ENCODE measurements at regions not wholly inside any gene's neighbourhood (a gene's known extent, or its start where the extent isn't known, plus 50 kb on each side); places are given as distances from the start of the nearest gene placed in this dataset.
"Not testable (repeated sequence)": the region's sequence is repeated elsewhere in the genome, so short reads cannot be mapped to it uniquely, and the experiment has no call there.

DNA sequence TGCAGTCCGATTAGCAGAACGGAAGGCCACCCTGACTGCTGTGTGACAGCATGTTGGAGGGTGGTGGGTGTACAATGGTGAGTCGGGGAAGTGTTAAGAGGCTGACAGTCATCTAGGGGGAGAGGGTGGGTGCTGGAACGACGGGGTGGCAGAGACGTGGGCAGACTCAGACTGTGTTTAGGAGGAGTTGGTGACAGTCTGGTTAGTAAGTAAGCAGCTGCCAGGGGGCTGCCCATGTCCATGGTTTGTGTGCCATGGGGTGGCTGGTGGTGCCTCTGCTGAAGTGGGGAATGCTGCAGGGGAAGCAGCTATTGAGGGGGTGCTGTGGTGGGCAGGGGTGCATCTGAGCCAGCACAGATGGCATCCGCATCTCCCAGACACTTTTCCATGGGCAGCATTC, 51.3 kb upstream of the BOD1 start:
- no peak for DNase-seq (ENCODE audit: low read depth, low spot score)
- no peak overlapping the region for H3K27ac ChIP-seq

DNA sequence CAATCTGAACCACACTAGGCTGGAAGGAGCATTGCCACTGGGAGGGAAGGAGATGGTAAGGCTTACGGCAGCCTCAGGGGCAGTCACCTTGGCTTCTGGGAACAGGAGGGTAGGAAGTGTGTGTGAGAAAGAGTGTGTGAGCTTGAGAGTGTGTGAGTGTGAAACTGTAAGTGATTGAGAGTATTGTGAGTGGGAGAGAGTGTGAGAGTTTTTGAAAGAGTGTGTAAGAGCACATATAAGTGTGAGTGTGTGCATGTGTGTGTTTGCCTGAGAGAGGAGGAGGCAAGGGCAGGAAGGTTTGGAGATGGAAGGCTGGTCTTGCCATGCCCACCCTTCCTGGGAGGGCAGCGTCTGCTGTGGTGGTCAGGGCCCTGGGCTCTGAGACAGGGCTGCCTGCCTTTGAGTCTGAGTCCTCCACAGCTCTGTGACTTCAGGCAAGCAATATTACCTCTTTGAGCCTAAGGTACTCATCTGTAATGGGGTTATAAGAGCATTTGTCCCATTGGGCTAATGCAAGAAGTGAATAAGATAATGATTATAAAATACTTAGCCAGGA, 51.9 kb upstream of the BOD1 start:
- H3K27ac ChIP-seq: no peak overlapping the region
- no peak for DNase-seq (ENCODE audit: low read depth, low spot score)

DNA sequence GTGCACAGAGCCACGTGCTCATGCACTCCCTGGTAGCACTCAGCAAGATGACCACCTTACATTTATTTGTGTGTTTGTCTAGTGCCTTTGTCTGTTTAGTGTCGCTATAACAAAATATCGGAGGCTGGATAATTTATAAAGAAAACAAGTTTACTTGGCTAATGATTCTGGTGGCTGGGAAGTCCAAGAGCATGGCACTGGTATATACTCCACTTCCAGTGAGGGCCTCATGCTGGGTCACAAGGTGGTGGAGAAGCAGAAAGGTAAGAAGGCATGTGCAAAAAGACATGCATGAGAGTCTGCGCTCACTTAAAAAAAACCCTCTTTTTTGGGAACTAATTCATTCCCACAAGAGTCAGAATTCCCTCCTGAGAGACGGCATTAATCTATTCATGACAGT, 52.5 kb upstream of the BOD1 start:
- no peak for DNase-seq (ENCODE audit: low read depth, low spot score)
- H3K27ac ChIP-seq: no peak overlapping the region

DNA sequence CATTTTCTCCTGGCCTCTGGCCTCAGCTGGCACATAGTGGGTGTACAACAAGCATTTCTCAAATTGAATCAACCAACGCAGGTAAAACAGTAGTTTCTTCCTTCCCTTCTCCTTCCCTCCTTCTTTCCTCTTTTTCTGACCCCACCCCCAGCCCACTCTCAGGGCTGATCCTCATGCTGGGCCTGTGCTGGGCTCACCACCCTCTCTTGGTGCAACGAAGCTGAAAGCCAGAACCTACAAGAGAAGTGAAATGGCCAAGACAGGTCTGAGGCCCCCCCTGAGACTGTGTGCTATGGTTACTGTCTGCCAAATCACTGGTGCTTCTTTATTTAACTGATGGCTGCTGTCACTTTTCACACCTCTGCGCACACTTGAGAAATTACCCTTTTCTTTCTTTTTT, 53.0 kb upstream of the BOD1 start:
- no peak for DNase-seq (ENCODE audit: low read depth, low spot score)
- H3K27ac ChIP-seq: no peak overlapping the region

DNA sequence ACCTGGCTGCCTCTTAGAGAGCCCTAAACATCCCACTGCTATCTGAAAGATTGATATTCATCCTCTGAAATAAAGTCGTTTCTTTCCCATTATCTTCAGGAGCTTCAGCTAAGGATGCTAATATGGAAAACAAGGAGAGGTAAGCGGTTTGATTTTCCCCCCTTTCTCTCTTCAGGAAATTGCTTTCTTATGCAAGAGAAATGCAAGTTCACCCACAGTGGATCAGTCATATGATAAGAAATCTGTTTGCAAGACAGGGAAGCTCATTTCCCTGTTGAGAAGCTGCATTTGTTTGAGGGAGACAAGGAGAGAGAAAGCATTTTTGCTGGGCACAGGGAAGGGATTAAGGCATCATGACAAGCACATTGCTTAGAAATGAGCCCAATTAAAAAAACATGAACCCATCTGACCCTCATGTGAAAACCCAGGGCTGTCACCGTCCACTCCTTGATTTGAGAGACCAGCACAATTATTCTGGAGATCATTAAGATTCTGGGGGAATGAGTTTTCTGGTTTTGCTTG, 53.7 kb upstream of the BOD1 start:
- H3K27ac ChIP-seq: no peak overlapping the region
- no peak for DNase-seq (ENCODE audit: low read depth, low spot score)

DNA sequence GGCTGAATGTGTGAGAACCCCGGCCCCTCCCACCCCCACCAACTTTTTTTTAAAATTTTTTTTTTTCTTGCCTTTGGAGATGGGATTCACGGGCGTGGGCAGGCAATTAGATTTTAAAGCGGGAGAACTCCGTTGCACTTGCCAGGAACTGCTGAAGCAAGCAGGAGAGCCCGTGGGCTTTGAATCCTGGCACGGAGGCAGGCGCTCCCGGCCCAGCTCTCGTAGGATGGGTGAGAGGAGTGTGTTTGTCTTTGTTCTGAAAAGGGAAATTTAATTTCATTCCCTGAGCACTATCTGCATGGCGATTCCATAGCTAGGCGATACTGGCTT, 54.3 kb upstream of the BOD1 start:
- H3K27ac ChIP-seq: no peak overlapping the region
- DNase-seq (ENCODE audit: low read depth, low spot score): no peak

DNA sequence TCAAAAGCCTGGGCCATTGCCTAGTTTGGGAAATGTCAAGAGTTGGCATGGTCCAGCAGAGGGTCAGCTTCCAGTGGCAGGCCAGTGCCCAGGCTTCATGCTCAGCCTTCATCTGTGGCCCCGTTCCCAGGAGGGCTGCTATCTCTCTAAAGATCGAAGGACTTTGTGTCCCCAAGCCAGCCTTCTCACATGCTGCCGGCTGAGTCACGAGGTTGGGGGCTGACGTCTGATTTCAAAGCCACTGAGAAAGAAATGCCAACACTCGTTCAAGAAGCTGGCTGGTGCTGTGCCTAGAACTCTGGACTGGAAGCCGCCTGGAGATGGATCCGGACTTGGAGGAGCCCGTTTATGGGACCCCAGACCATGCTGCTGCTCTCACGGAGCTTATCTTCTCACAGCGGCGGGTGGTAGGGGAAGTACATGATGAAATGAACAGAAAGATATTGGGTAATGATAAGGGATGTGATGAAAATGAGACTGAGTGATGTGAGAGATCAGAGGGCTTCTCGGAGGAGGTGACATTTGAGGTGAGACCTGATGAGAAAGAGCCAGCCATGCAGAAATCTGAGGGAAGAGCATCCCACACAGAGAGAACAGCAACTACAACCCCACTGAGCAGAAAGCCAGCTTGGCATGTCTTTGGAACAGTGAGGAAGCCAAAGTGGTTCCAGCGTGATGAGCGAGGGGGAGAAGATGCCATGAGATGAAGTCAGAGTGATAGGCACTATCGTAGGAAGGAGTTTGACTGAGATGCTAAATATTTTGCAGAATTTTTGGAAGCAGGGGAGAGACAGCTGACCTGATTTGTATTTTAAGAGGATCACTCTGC, 54.9 kb upstream of the BOD1 start:
- no peak for DNase-seq (ENCODE audit: low read depth, low spot score)
- no peak overlapping the region for H3K27ac ChIP-seq

DNA sequence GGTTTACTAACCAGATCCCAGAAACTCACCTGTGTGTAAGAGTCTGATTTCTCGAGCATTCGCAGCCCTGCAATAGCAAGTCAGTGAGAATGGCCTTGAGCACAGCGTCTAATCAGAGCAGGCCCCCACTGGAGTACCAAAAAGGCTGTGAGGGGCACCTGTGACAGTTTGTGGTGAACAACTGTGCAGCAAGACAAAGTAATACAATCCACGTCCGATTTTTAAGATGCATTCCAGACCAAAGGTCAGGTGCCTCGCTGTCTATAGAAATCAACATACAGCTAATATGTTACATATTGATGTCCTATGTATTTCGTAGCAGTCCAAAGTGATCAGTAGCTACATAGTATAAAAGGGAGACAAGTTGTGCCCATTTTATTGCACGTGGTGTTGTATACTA, 55.7 kb upstream of the BOD1 start:
- H3K27ac ChIP-seq: no peak overlapping the region
- DNase-seq (ENCODE audit: low read depth, low spot score): no peak

DNA sequence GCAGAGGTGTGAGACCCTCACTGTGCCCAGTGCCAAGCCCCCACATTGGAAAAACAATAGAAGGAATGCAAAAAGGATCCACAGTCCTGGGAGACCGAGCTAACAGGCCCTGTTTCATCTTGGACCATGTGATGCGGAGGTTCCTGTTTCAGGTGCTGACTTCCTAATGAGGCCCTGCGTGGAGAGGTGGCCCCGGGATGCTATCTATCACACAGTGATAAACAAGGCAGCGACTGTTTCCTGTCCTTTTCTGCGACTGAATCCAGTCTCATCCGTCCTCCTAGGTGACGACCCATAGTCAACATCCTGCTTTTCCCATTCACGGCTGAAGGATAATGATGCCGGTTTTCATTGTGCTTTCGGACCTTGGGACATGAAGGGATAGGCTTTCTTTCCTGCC, 56.4 kb upstream of the BOD1 start:
- no peak overlapping the region for H3K27ac ChIP-seq
- no peak for DNase-seq (ENCODE audit: low read depth, low spot score)

DNA sequence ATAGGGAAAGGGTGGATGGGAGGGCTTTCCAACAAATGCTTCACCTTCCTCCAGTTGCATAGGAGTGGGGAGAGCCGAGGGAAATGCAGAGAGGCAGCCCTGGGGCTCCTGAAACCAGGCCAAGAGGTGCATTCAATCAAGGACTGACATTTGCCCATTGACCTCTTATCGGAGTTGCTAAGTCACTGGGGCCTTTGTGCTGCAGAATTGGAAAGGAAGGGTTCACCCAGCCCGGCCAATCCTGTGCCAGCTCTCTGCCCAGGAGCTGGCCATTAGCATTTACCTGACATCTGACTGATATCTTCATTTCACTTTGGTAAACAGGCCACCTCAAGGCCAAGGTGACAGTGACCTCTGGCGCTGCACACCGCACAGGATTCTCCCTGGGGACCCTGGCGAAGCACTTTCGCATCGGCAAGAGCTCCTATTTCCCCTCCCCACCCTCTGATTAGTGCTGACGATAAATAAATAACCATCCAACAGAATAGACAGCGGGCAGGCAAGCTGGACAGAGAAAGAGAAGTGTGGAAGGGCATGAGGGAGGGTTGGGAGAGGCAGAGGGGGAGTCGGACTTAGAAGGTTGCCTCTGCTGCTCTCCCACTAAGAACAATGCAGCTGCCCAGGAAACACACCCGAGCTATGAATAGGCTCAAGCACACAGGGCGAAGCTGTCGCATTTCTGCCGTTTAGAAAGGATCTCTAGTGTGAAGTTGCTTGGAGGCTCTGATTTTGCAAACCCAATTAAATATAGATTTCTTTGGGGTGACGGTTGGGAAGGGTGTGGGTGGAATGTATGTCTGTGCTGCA, 57.0 kb upstream of the BOD1 start:
- no peak overlapping the region for H3K27ac ChIP-seq
- DNase-seq (ENCODE audit: low read depth, low spot score): no peak

DNA sequence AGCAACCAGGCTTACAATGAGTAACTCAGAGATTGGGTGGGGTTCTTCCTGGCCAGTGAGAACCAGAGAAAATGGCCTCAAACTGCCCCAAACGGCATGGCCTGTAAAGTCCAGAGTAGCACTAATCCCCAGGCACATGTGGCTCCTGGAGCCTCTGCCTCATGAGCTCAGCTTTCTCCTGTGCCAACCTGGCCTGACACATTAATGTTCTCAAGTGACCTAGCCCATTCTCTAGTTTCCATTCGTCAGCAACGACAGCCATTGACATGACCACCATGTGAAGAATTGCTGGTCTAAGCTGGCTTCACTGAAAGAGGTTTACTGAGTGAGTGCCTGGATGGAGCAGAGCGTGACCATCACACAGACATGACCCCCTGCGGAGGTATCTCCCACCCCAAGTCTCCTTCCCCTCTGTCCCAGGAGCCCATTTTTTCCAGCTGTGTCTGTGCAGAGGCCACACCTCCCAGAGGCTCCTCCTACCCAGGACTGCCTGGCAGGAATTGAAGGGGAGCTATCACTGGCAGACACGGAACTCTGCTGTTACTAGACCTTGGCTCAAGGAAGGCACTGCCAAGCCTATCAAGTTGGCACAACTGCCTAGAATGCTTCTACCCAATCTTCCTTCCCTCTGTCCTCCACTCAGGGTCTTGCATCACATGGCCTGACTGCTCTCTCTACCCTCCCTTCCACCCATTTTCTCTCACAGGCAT, 59.0 kb upstream of the BOD1 start:
- no peak for DNase-seq (ENCODE audit: low read depth, low spot score)

DNA sequence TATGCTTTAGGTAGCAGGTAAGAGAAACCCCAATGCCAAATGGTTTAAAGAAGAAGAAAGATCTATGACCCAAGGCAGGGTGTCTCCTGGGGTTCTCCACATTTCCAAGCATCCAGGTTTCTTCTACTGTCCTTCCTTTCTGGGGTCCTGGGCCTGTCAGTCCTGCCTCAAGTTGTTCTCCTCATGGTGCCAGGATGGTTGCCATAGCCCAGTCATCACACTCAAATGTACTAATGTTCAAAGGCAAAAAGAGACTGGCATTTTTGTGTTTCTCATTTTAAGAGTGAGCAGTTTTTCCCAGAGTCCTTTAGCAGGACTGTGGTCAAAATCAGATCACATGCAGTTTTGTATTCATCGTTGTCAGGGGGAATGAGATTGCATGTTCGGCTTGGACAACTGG, 59.9 kb upstream of the BOD1 start:
- H3K27ac ChIP-seq: no peak overlapping the region
- no peak for DNase-seq (ENCODE audit: low read depth, low spot score)

More for the DNA sequence above, 59.0 kb upstream of the BOD1 start:
- no peak overlapping the region for H3K27ac ChIP-seq

DNA sequence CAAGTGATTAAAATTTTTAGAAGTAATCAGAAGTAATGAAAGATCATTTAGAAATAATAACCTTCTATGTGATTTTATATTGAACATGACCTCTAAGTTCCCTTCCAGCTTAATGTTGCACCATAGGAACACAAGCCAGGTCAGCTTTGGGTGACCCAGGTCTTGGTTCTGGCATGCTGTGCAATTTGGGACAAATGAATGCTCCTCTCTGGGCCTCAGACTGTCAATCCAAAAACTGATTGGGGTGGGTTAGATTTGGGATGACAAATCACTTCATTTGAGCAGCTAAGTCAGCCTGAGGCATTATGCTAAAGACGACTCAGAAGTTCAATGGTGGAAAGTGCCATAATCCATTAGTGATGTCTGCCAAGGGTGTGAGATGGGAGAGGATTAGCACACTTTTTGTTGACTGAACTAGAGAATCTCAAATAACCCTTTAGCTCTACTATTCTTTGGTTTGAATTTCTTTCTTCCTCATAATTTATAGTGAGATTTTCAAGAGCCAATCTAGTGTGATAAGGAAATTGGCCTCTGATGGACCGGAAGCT, 60.7 kb upstream of the BOD1 start:
- DNase-seq (ENCODE audit: low read depth, low spot score): no peak

DNA sequence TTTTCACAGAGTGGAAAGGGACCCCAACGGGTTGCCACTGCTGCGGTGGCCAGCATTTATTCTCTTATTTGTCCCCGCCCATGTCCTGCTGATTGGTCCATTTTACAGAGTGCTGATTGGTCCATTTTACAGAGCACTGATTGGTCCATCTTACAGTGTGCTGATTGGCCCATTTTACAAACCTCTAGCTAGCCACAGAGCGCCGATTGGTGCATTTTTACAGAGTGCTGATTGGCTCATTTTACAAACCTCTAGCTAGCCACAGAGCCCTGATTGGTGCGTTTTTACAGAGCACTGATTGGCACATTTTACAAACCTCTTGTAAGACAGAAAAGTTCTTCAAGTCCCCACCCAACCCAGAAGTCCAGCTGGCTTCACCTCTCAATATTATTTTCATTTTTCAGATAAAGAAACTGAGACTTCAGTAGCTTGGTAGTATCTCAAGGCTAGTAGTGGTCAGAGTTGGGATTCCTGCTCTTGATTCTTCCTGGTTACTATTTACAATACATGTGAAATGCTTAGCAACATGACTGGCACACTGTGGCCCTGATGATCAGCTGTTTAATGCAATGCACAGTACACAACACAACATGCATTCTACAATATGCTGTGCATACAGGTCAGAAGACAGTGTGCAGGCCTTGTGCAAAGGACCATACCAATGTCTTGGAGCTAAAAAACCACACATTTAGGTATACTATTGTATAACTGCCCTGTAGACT, 63.6 kb upstream of the BOD1 start:
- no peak overlapping the region for H3K27ac ChIP-seq
- no peak for DNase-seq (ENCODE audit: low read depth, low spot score)

More for the DNA sequence above, 60.7 kb upstream of the BOD1 start:
- H3K27ac ChIP-seq: no peak overlapping the region

DNA sequence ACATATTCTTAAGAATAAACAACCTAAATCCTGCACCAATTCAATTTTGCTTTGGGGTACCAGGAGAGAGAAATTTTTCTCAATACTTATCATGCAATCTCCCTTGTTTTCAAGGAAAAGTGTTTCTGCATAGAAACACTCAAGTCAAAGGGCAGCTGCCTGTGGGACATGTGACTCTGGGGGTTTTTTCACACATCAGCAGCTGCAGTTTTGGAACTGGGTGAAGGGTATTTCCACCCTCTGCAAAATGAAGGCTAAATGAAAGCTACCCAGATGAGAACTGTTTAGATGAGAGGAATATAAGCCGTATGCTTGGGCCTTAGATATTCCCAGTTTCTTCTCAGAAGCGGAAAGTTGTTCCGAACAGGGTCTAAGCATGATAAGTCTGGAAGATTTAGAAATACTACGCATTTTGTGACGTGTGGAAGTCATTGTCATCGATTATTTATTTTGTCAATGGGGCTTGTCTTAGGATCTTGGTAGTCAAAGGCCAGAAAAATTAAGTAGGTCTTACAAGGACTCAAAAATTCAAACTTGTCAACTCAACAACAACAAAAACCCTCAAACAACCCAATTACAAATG, 64.3 kb upstream of the BOD1 start:
- DNase-seq (ENCODE audit: low read depth, low spot score): no peak
- H3K27ac ChIP-seq: no peak overlapping the region

DNA sequence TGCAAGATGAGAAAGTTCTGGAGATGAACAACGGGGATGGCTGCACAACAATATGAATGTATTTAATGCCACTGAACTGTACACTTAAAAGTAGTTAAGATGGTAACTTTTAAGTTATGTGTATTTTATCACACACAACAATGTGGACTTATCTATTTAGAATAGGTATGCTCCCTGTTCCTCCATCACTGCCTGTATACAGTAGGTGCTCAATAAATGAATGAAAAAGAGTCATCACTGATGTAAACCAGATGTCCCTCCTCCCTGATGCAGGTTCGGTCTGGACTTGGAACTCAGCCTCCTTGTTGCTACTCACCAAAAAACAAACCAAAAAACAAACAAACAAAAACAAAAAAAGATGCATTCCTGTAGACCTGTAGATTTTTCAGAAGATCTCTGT, 65.9 kb upstream of the BOD1 start:
- no peak for DNase-seq (ENCODE audit: low read depth, low spot score)
- no peak overlapping the region for H3K27ac ChIP-seq

DNA sequence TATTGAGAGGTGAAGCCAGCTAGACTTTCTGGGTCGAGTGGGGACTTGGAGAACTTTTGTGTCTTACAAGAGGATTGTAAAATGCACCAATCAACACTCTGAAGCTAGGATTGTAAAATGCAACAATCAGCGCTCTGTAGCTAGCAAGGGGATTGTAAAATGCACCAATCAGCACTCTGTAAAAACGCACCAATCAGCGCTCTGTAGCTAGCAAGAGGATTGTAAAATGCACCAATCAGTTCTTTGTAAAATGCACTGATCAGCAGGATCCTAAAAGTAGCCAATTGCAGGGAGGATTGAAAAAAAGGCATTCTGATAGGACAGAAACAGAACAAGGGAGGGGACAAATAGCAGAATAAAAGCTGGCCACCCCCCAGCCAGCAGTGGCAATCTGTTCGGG, 68.1 kb upstream of the BOD1 start:
- not testable (repeated sequence) for H3K27ac ChIP-seq; DNase-seq (ENCODE audit: low read depth, low spot score)

DNA sequence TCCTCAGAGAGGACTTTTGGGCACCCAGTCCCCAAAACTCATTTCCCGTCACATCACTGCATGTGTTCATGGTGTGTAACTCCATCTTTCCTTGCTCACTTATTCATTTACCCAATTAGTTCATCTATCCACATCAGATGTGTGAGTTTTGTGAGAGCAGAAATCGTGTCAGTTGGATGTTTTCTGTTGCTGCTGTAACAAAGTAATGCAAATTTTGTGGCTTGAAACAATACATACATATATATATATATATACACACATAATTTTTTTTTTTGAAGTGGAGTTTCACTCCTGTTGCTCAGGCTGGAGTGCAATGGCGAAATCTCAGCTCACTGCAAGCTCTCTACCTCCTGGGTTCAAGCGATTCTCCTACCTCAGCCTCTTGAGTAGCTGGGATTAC, 70.5 kb upstream of the BOD1 start:
- H3K27ac ChIP-seq: no peak overlapping the region
- no peak for DNase-seq (ENCODE audit: low read depth, low spot score)

DNA sequence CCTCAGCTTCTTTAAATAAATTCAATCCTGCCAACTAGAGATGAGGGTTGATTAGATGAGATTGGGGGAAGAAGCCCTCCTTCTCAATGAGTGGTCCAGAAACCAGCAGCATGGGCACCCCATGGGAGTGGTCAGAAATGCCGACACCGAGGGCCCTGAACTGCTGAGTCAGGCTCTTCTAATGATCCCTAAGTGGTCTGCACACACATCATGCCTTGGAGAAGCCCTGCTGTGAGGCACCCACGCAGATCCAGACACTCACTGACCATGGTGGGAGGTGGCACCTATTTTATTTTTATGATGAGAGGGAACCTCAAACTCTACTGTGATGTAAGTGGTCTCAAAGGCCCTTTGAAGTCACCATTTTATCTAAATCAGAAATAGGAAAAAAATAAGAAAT, 72.3 kb upstream of the BOD1 start:
- H3K27ac ChIP-seq: no peak overlapping the region
- DNase-seq (ENCODE audit: low read depth, low spot score): no peak

All from epithelial cell of prostate (primary cell).